GM21529 (cell line): ENCODE measurements at regions not wholly inside any gene's neighbourhood (a gene's known extent, or its start where the extent isn't known, plus 50 kb on each side); places are given as distances from the start of the nearest gene placed in this dataset.

Experiments used
- ATAC-seq: cut with Tn5 transposase; IDR thresholded peaks from one replicate; pipeline ENCODE4 v1.9.1; 2021; ENCODE audit not compliant: unreplicated experiment

DNA sequence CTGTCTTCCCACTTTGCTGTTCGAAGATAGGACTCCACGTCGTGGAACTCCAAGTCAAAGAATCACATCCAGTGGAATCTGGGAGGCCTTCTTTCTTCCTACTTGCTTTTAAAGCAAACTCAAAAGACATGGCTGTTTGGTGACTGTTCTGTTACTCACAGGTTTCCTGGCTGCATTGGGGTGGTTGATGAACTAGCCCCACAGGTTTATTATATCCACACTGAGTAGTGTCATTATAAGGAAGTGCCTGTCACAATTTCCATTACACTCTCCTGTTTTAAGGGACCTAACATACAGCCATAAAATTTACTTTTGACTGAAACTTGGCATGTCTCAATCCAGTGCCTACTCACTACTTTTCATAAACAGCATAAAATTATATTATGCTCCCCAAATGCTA lies 287.3 kb upstream of the SP4 start:
- ATAC-seq: no peak

DNA sequence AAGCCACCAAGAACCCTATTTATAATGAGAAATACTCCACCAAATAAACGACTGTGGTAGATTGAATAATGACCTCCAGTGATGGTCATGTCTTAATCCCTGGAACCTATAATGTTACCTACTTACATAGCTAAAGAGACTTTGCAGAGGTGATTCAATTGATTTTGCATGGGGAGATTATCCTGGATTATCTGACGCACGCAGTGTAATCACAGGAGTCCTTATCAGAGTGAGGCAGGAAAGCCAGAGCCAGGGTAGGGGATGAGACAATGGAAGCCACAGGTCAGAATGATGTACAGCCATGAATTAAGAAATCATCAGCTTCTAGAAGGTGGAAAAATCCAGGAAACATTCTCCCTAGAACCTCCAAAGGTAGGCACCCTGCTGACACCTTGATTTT lies 286.4 kb upstream of the SP4 start:
- no peak for ATAC-seq

DNA sequence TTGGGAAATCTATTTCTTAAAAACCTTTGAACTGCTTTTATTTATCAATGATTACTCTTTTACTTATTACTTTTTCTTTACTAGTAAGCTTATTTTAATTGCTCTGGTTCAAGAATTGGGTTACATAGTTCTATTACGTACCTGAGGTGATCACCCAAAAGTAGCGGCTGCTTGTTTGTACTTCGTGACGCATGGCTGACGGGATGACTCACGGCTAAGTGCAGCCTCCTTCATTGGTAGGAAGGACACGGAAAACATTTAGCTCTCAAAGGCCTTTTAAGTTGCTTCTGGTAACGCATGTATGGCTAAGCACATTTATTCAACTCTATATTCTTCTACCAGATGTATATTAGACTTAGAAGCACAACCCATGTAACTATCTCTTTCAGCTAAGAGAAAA lies 285.8 kb upstream of the SP4 start:
- no peak for ATAC-seq

DNA sequence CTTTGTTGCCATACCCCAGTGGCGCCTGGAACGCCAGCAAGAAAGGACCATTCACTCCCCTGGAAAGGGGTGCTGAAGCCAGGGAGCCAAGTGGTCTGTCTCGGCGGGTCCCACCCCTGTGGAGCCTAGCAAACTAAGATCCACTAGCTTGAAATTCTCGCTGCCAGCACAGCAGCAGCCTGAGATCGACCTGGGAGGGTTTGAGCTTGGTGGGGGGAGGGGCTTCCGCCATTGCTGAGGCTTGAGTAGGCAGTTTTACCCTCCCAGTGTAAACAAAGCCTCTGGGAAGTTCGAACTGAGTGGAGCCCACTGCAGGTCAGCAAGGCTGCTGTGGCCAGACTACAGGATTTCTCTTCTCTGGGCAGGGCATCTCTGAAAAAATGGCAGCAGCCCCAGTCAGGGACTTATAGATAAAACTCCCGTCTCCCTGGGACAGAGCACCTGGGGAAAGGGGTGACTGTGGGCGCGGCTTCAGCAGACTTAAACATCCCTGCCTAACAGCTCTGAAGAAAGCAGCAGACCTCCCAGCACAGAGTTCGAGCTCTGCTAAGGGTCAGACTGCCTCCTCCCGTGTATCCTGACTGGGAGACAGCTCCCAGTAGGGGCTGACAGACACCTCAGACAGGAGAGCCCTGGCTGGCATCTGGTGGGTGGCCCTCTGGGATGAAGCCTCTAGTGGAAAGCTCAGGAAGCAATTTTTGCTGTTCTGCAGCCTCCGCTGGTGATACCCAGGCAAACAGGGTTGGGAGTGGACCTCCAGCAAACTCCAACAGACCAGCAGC lies 281.1 kb upstream of the SP4 start:
- no peak for ATAC-seq

DNA sequence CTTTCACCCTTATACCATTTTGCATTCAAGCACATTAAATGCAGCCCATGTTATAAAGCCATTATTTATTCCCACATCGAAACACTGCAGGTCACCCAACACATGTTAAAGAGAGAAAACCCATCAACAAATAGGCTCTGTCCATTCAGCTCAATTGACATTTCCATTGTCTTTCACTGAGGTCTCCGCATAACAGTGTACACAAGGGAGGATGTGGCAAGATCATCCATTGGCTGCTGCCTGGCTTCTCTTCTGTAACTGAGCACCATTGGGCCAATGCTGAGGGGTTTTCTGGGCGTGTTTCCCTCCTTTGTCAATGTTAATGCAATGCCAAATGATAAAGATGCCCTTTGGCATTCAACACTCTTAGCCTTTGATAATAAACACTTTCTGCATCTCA lies 278.1 kb upstream of the SP4 start:
- no peak for ATAC-seq

DNA sequence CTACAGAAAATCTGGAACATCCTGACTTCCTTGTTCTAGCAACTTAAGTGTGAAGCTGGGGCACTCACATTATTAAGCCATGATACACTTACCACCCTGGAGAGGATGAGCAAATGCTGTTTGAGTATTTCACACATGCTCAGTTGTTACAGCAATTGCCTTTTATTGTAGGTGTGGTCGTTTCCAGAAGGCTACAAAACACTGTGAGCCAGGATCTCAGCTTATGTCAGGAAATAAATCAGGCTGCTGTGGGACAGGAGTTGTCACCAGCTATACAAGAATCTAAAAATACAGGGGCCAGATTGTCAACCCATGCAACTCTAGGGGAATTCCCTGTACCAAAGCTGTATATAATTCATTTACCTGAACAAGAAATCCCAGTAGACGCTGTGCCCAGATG lies 273.3 kb upstream of the SP4 start:
- no peak for ATAC-seq

DNA sequence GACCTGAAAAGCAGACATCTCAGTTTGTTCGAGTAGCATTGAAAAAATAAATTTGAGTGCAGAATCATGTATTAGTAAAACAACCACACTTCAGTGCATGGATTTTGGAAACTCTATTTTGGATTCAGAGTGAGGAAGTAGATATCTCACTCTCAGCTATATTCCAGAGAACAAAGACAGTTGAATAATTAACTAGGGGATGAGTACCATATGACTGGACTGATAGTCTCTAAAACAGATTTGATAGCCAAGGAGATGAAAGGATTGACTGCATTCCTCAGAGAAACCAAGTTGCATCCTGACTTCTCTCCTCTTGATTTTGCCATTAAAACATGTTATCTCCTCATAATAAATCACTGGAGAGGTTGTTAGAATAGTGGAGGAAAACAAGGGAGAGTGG lies 268.4 kb upstream of the SP4 start:
- ATAC-seq: no peak

DNA sequence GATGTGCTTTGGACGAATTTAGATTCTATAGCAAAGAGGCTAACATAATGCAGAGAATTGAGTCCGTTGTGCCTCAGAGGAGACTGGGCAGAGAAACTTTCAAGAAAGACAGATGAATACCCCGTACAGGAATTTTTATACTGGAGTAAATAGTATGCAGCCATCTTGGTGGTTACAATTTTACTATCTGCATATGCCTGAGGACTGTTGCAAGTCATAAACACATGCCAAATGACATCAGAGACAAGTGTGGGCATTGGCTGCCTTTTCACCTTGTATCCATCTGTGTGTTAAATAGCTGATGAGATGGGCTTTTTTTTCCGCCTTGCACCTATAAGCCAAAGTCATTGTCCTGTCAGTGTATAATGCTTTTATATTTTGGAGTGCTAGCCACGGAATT lies 267.5 kb upstream of the SP4 start:
- ATAC-seq: no peak

DNA sequence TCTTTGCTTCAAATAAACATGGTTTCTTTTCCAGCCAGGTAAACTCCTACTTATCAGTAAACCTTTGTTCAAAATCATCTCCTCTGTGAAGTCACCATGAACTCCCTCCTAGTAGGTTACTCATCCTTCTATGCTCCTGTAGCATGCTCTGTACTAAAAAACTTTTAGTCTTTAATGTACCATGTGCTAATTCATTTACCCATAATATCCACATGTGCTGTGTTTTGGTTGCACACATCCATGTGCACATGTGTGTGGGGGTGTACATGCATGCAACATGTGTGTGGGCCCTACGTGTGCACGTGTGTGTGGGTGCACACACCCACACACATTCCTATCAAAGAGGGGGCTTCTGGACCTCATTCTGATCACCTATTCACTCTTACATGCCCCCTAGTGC lies 259.9 kb upstream of the SP4 start:
- no peak for ATAC-seq

DNA sequence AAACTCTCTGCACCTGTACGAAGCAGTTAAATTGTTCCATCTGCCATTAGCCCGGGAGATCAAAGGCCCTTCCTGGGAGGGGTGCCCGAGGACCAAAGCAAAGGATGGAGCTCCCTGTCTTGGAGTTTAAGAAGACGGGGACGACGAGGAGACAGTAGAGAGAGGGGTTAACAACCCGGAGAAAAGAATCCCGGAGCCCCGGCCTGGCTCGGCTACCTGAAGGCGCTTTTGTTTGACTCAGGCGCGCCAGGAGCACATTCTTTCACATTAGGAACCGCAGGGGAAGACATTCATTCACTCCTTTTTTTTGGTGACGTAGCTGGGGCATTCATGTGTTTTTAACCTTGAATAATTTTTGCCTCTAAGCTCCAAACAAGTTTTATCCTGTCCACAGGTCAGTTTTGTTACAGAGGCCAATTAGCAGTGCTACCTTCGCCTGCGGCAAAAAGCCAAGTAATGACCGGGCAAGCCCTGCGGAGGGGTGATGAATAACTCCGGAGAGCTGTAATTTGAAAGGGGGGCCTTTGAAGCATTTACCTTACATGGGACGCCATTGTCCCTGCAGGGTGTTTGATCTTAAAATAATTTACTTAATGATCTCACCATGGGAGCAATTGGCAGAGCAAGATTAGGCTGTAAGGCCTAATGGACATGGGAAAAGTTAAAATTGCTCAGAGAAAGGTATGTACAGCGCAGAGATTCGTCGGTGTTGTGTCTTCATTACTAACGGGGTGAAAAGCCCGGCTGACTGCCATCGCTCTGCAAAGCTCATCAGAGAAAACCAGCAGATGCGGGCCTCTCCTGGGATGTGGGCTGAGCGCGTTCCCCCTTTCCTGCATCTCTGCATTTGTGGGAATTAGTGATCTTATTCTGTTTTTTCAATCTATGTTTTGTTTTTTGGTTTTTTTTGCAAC lies 258.0 kb upstream of the SP4 start:
- ATAC-seq: no peak

DNA sequence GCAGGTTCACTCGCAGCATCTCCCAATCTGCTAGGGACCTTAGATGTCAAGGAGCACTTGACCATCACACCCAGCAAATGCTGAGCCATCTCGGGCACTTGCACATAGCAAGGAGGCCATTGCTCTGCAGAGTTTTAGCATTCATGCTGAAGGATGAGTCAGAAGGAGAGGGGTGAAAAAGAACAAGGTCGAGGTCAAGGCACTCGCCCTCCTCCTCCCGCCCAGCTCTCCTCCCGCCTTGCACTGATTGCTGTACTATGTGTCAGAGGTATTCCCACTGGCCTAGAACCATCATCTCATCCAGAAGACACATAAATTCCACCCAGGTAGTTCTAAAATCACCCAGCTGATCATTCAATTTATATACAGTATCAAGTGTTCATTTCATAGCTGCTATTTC lies 255.1 kb upstream of the SP4 start:
- no peak for ATAC-seq

DNA sequence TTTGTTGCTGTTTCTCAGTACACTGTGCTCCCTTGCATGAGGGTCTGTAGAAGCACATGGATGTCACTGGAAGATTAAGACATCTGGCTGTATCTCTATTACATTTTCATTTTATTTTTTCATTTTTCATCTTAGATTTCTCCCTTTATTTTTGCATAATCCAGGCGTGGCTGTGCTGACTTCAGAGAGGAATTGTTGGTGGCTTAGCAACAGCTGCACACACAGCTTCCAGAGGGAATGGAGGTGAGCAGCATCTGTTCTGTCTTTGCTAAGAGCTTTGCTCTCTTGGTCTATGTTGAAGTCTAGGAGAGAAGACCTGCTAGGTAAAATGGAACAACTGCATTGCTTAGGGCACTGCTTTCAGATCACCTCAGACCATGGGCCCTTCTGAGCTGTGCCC lies 254.4 kb upstream of the SP4 start:
- ATAC-seq: no peak

DNA sequence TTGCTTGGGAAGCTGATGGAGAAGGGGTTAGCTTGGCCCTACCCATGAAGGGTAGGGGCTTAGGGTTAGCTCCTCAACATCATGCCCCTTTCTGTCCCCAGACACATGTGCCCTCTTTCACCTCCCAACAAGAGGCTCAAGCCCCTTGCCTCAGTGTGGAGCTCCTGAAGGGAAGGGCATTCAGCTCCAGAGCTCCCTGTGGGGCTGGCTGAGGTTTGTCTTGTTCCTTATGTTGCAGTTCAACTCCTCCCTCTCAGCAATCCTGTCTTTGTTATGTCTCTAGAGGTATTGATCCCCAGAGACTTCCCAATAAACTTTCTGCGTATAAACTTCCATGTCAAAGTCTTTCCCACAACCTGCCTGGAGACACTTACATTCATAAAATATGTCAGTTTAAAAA lies 252.2 kb upstream of the SP4 start:
- no peak for ATAC-seq

DNA sequence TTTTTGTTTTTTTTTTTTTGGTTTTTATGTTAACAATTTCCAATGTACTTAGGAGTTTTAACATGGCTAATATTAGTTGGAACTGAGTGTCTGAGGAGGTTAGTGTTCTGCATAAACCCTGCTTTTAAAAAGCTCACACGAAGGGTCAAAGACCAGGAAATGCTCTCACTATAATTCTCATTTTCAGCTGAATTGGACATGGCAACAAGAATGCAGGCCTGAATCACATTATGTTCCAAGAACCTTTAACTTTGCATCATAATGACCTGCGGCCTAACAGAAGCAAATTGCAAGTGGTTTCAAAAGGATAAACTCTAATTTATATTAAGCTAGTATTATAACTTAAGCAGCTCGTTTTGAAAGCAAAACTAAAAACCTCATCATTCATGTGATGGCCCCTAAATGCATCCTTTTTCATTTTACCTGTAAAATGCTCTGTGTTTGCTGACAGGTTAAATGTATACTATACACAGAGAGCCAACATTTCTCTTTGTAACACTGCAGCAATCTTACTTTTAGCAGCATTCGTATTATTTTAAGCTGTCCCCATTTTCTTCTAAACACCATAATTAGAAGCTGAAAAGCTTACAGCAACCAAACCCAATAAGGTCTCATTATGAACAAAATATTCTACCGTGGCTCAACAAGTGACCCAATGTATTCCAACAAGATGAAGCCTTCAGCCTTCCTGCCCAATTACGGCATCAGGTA lies 242.8 kb upstream of the SP4 start:
- ATAC-seq: no peak

DNA sequence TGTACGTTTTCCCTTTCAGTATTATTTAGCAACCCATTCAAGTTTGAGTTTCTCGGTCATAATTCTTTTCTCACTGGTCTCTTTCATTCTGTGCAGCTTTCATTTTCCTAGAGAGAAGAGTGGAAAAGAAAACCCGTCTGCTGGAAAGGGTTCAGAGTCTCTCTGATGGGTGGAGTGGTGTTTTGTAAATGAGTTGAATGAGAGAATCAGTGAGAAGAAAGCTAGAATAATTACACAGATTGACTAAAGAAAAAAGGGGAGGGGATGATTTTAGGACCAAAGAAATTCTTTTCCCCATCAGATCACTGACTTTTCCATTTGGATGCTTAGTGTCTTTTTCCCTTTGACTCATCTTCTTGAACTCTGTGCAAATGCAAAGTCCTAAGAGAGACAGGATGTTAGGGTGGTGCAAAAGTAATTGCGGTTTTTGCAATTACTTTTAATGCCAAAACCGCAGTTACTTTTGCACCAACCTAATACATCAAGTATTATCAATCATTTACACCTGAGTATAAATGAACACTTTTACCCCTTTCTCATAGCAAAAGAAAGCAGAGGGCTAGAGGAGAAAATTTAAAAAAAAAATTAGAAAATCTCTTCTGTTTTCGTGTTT lies 242.1 kb upstream of the SP4 start:
- ATAC-seq: no peak

DNA sequence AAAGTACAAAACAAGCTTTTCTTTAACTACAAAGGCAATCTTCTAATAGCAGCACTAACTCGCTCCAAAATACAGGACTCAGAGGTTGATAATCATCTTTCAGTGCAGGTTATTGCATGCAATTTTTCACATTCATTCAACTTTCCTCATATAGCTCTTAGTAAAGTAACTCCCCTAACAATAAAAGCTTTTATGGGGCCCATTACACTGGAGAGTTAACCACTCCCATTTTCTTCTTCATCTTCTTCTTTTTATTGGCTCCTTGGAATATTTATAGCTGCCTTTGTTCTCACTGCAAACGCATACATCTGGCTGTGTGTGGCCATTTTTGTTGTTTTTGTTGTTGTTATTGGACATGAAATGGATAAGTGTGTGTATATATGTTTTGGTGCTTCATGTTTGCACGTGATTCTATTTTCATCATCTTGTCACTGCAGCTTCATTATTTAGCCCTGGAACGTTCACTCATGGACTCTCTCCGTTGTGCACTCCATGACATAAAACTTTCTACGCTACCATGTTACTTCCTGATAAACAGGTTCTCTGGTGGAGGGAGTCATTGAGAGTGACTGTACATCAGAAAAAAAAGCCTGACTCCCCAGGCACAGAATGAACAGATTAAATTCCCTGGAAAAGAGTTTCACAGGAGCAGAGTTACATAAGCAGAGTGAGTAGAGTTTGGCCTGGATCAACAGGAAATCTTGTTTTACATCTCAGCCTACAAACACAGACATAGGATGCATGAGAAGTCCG lies 236.4 kb upstream of the SP4 start:
- ATAC-seq: no peak

DNA sequence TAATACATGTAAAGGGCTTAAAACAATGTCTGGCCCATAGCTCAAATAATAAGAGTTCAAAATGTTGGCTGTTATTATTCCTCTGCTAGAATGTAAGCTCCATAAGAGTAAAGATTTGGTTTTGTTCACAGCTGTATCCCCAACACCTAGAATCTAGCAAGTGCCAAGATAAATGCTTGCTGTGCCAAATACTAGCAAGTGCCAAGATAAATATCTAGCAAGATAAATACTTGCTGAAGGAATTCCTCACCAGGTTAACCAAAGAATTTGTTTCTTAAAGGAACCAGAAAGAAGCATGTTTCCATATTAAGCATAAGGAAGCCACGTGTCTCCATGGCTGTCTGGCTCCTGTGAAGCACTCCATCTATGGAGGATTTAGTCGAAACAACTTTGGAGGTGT lies 235.2 kb upstream of the SP4 start:
- no peak for ATAC-seq

DNA sequence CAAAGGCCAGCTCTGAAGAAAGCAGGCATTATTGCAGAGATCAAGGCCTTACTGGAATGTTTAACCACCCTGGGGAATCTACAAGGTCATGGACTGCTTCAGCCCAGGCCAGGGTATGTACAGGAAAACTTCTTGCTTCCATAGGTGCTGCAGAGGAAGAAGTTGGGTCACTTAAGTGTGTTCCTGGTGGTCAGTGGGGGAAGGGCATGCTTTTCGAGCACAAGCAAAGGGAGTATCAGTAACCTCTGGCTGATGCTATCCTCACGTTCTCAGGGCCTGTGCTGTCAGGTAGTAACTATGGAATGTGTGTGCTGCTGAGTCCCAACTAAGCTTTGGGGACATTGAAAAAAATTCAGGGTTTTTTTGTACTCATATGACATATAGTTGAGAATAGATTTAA lies 234.0 kb upstream of the SP4 start:
- ATAC-seq: no peak

DNA sequence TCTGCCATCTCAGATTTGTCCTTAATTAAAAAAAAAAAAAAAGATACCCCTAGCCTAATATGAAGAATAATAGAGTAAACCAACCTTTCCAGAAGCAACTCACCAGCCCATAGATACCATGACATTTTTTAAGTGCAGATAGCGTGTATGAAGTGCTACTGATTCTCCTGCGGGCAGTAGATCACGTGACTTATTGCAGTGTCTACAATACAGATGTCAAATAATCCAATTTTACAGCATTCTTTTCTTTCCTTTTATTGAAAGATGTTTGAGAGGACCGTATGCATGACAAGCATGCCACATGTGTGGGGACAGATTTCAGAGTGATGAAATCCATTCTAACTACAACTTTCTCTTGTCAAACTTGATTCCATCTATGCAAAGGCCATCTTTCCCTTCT lies 232.9 kb upstream of the SP4 start:
- ATAC-seq: no peak

DNA sequence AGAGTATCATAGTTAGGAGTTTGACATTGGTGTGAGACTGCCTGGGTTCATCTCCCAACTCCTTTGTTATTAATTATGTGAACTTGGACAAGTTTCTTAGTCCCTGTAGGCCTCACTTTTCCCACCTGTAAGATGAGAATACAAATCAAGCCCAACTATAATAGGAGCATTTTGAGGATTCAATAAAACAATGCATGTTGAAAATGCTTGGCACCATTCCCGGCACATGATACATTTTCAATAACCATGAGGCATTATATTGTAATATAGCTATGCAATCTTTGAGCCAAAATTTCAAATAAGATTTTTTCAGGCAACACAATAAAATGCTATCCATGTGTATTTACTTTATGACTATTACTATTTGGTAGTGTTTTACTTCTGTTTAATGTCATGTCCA lies 229.0 kb upstream of the SP4 start:
- no peak for ATAC-seq

DNA sequence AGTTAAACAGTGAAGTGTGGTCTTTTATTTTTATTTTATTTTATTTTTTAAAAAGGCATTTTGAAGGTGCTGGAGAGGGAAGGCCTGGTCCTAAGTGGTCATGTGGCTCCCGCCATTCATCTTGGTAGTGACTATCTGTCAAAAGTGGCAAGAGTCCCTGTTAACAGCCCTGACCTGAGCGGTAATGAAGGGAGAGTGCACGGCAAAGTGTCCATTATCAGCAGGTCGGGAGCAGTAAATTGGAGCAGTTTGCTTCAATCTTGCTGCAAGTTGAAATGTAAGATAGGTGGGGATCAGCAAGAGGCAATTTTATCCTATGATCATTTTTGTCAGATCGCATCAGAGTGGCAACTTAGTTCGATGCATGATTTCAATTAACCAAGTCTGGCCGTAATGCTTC lies 227.4 kb upstream of the SP4 start:
- no peak for ATAC-seq
